BE2C (cell line): ENCODE measurements at regions not wholly inside any gene's neighbourhood (a gene's known extent, or its start where the extent isn't known, plus 50 kb on each side); places are given as distances from the start of the nearest gene placed in this dataset.

Experiments used
- DNase-seq: peaks from one replicate; pipeline ENCODE4 v3.0.0-alpha.2; 2020
- H3K27me3 ChIP-seq: fragments of 250-450 bp; sonication (Bioruptor Pico); 2 replicates; pipeline ENCODE4 v1.5.1; 2020; ENCODE audit warnings: mild to moderate bottlenecking
- H3K36me3 ChIP-seq: fragments of 250-450 bp; sonication (Bioruptor Pico); 2 replicates; pipeline ENCODE4 v1.5.1; 2020; ENCODE audit warnings: mild to moderate bottlenecking
- H3K4me1 ChIP-seq: fragments of 250-450 bp; sonication (Bioruptor Pico); 2 replicates; pipeline ENCODE4 v1.5.1; 2020
- H3K4me3 ChIP-seq: 2 replicates; pipeline ENCODE4 v1.5.1; 2011; ENCODE audit warnings: low read depth, low read length
- H3K9me3 ChIP-seq: fragments of 250-450 bp; sonication (Bioruptor Pico); 2 replicates; pipeline ENCODE4 v1.5.1; 2020
- CTCF ChIP-seq: IDR thresholded peaks from 2 replicates; pipeline ENCODE4 v1.5.1; 2012; ENCODE audit warnings: mild to moderate bottlenecking, low read depth, low read length

DNA sequence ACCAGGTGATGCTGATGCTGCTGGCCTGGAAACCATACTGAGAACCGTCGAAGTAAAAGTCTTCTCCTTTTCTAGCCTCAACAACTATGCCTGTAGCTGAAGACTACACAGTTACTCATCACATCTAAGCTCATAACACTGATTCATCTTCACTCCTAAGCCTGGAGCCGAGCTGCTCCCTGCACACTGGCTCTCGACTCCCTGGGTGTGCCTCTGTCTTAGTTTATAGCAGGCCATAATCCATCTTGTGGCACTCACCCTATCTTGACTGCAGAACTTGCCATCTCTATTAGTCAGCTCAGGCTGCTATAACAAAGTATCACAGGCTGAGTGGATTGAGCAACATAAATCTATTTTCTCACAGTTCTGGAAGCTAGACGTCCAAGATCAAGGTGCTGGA, 191.0 kb downstream of the UNC5CL start:
- H3K4me3 ChIP-seq: no peak overlapping the region
- TF ChIP-seq CTCF: no peak

GRCh38 chr6:40845553-40845952, 193.5 kb downstream of the UNC5CL start:
- H3K4me1 ChIP-seq: peaks cover 6% of the 10 kb centered on the region
- no peaks in the 10 kb centered on the region for H3K36me3 ChIP-seq
- H3K9me3 ChIP-seq: no peaks in the 10 kb centered on the region
- DNase-seq: peak; percentile 63
- TF ChIP-seq CTCF: peak; percentile 68
- no peaks in the 10 kb centered on the region for H3K27me3 ChIP-seq
- no peak overlapping the region for H3K4me3 ChIP-seq

More for the DNA sequence above, 191.0 kb downstream of the UNC5CL start:
- H3K9me3 ChIP-seq: no peaks in the 10 kb centered on the region
- no peaks in the 10 kb centered on the region for H3K36me3 ChIP-seq
- no peaks in the 10 kb centered on the region for H3K27me3 ChIP-seq
- no peak for DNase-seq
- H3K4me1 ChIP-seq: peaks cover 11% of the 10 kb centered on the region

GRCh38 chr6:40844246-40844645, 194.8 kb downstream of the UNC5CL start:
- H3K4me3 ChIP-seq: no peak overlapping the region
- H3K9me3 ChIP-seq: no peaks in the 10 kb centered on the region
- no peak for TF ChIP-seq CTCF
- no peaks in the 10 kb centered on the region for H3K27me3 ChIP-seq
- peaks cover 4% of the 10 kb centered on the region for H3K4me1 ChIP-seq
- H3K36me3 ChIP-seq: no peaks in the 10 kb centered on the region
- no peak for DNase-seq

GRCh38 chr6:40841721-40842120, 197.3 kb downstream of the UNC5CL start:
- H3K9me3 ChIP-seq: no peaks in the 10 kb centered on the region
- no peaks in the 10 kb centered on the region; the same call in 1 of the 2 replicates for H3K4me1 ChIP-seq
- H3K27me3 ChIP-seq: no peaks in the 10 kb centered on the region
- no peak overlapping the region for H3K4me3 ChIP-seq
- TF ChIP-seq CTCF: no peak
- no peak for DNase-seq
- H3K36me3 ChIP-seq: no peaks in the 10 kb centered on the region

DNA sequence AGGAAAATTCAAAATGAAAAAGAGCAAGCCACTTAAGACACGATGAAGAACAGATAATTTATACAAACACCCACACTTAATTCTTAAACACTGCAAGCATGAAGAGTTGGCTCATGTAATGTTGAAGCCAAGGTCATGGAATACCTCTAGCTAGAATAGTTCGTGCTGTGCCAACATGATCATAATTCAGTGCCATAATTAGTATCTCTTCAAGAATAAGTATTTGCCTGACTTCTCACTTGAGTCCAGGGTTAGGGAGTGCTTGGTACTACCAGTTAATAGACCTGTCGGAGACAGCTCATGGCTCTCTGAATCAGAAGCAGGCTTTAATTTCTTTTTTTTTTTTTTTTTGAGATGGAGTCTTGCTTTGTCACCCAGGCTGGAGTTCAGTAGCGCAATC, 206.3 kb downstream of the UNC5CL start:
- H3K9me3 ChIP-seq: no peaks in the 10 kb centered on the region
- DNase-seq: no peak
- H3K36me3 ChIP-seq: no peaks in the 10 kb centered on the region; the same call in 1 of the 2 replicates
- TF ChIP-seq CTCF: no peak
- no peaks in the 10 kb centered on the region; the same call in 1 of the 2 replicates for H3K4me1 ChIP-seq
- H3K4me3 ChIP-seq: no peak overlapping the region
- H3K27me3 ChIP-seq: no peaks in the 10 kb centered on the region

GRCh38 chr6:40831381-40831780, 207.6 kb downstream of the UNC5CL start:
- Histone ChIP-seq H3K9me3 (no peaks in the 10 kb centered on the region), H3K27me3 (no peaks in the 10 kb centered on the region), H3K4me3 (no peak overlapping the region), H3K36me3 (no peaks in the 10 kb centered on the region; the same call in 1 of the 2 replicates), H3K4me1 (no peaks in the 10 kb centered on the region; the same call in 1 of the 2 replicates)
- TF ChIP-seq CTCF: no peak
- DNase-seq: no peak
